Liver (tissue), 8 donors: ENCODE measurements at regions not wholly inside any gene's neighbourhood (a gene's known extent, or its start where the extent isn't known, plus 50 kb on each side); places are given as distances from the start of the nearest gene placed in this dataset.

Experiments
- DNase-seq: peaks from one replicate; pipeline ENCODE4 v3.0.0-alpha.2; 2017; ENCODE audit warnings: low spot score
- H3K27ac ChIP-seq, 2 donors: one replicate each; pipeline ENCODE4 v1.7.0; 2013; ENCODE audit warnings: inconsistent platforms in 2 of 2, low read length in 2 of 2, control low read depth in 1 of 2, low read depth in 1 of 2, mild to moderate bottlenecking in 1 of 2
- H3K27me3 ChIP-seq, 4 donors: one replicate each; pipeline versions ENCODE4 v1.6.1 to v1.7.0; 2013; ENCODE audit warnings: low read length in 3 of 4, inconsistent platforms in 1 of 4, mild to moderate bottlenecking in 1 of 4, moderate library complexity in 1 of 4; ENCODE audit not compliant: control insufficient read depth in 4 of 4, insufficient read depth in 4 of 4
- H3K36me3 ChIP-seq, 4 donors: one replicate each; pipeline versions ENCODE4 v1.6.1 to v1.7.0; 2013; ENCODE audit warnings: low read length in 3 of 4, mild to moderate bottlenecking in 3 of 4, low read depth in 1 of 4, moderate library complexity in 1 of 4; ENCODE audit not compliant: control insufficient read depth in 4 of 4, insufficient read depth in 3 of 4
- H3K4me1 ChIP-seq, 4 donors: one replicate each; pipeline versions ENCODE4 v1.6.1 to v1.7.0; 2013; ENCODE audit warnings: low read length in 3 of 4, mild to moderate bottlenecking in 3 of 4, moderate library complexity in 1 of 4; ENCODE audit not compliant: control insufficient read depth in 4 of 4, insufficient read depth in 4 of 4
- H3K4me3 ChIP-seq, 3 donors: one replicate each; pipeline versions ENCODE4 v1.6.1 to v1.7.0; 2013; ENCODE audit warnings: low read length in 3 of 3, control low read depth in 1 of 3, low read depth in 1 of 3, mild to moderate bottlenecking in 1 of 3
- H3K9ac ChIP-seq, 2 donors: one replicate each; pipeline ENCODE4 v1.7.0; 2013; ENCODE audit warnings: low read length in 2 of 2, mild to moderate bottlenecking in 2 of 2, moderate library complexity in 2 of 2, control low read depth in 1 of 2, low read depth in 1 of 2
- H3K9me3 ChIP-seq, 4 donors: one replicate each; pipeline versions ENCODE4 v1.6.1 to v1.7.0; 2013; ENCODE audit warnings: low read length in 3 of 4; ENCODE audit not compliant: control insufficient read depth in 4 of 4
- ATF3 ChIP-seq: IDR thresholded peaks from 2 replicates; pipeline ENCODE4 v1.6.1; 2016; ENCODE audit warnings: antibody characterized with exemption
- CTCF ChIP-seq: fragments of 150-350 bp; IDR thresholded peaks from 2 replicates; pipeline ENCODE4 v1.5.1; 2017; ENCODE audit warnings: improper control_type of control experiment, low read depth, low read length; ENCODE audit not compliant: missing input control
- EGR1 ChIP-seq, 2 donors: IDR thresholded peaks; 2 replicates each; pipeline ENCODE4 v1.6.1; 2016 to 2018; ENCODE audit warnings: antibody characterized with exemption in 2 of 2, low read depth in 2 of 2
- FOXA1 ChIP-seq: IDR thresholded peaks from 2 replicates; pipeline ENCODE4 v1.6.1; 2016; ENCODE audit warnings: antibody characterized with exemption
- FOXA2 ChIP-seq: IDR thresholded peaks from 2 replicates; pipeline ENCODE4 v1.6.1; 2016; ENCODE audit warnings: antibody characterized with exemption
- GABPA ChIP-seq, 2 donors: IDR thresholded peaks in 1 of 2; conservative IDR thresholded peaks in 1 of 2; 2 replicates each; pipeline ENCODE4 v1.6.1; 2016; ENCODE audit warnings: antibody characterized with exemption in 2 of 2, mild to moderate bottlenecking in 1 of 2, moderate library complexity in 1 of 2
- HNF4A ChIP-seq, 2 donors: conservative IDR thresholded peaks; 2 replicates each; pipeline ENCODE4 v1.6.1; 2016; ENCODE audit warnings: antibody characterized with exemption in 2 of 2, mild to moderate bottlenecking in 2 of 2
- HNF4G ChIP-seq: IDR thresholded peaks from 2 replicates; pipeline ENCODE4 v1.6.1; 2016; ENCODE audit warnings: antibody characterized with exemption
- JUND ChIP-seq, 2 donors: IDR thresholded peaks; 2 replicates each; pipeline ENCODE4 v1.6.1; 2016; ENCODE audit warnings: antibody characterized with exemption in 2 of 2
- NR2F2 ChIP-seq: IDR thresholded peaks from 2 replicates; pipeline ENCODE4 v1.6.1; 2016; ENCODE audit warnings: antibody characterized with exemption
- RAD21 ChIP-seq, 2 donors: IDR thresholded peaks; 2 replicates each; pipeline ENCODE4 v1.6.1; 2016; ENCODE audit warnings: antibody characterized with exemption in 2 of 2, mild to moderate bottlenecking in 2 of 2
- REST ChIP-seq: IDR thresholded peaks from 2 replicates; pipeline ENCODE4 v1.6.1; 2016; ENCODE audit warnings: antibody characterized with exemption, mild to moderate bottlenecking
- RXRA ChIP-seq, 2 donors: IDR thresholded peaks; 2 replicates each; pipeline ENCODE4 v1.6.1; 2017 to 2018; ENCODE audit warnings: antibody characterized with exemption in 2 of 2, mild to moderate bottlenecking in 1 of 2
- SP1 ChIP-seq: IDR thresholded peaks from 2 replicates; pipeline ENCODE4 v1.6.1; 2018; ENCODE audit warnings: antibody characterized with exemption, mild to moderate bottlenecking
- TAF1 ChIP-seq: conservative IDR thresholded peaks from 2 replicates; pipeline ENCODE4 v1.6.1; 2016; ENCODE audit warnings: antibody characterized with exemption, mild to moderate bottlenecking
- YY1 ChIP-seq: IDR thresholded peaks from 2 replicates; pipeline ENCODE4 v1.6.1; 2016; ENCODE audit warnings: antibody characterized with exemption, mild to moderate bottlenecking
- ZBTB33 ChIP-seq: IDR thresholded peaks from 2 replicates; pipeline ENCODE4 v1.6.1; 2016; ENCODE audit warnings: antibody characterized with exemption
- WGBS: extraction: QIAGEN DNeasy Blood & Tissue Kit; methylation state at CpG from one replicate; pipeline ENCODE4 v1.1.7; 2013; 5-methylcytosine and 5-hydroxymethylcytosine counted together
- donor health status: healthy.
- donor health status: healthy.
- donor health status: healthy.
- donor health status: healthy.
- donor health status: healthy.

- DNase-seq = no peak
- H3K36me3 ChIP-seq = no peaks in the 10 kb centered on the region
- peaks cover 0 to 7% (median 2%) of the 10 kb centered on the region in 4 donors for H3K4me1 ChIP-seq
- TF ChIP-seq JUND (IDR thresholded peaks at IDR 0.05) (no peak), SP1 (no peak), RXRA (IDR thresholded peaks at IDR 0.05) (no peak)
- WGBS = 81% methylated on average over 3 of the region's 3 CpGs
- H3K27ac ChIP-seq = no peak overlapping the region
- H3K4me3 ChIP-seq = no peak overlapping the region
- no peaks in the 10 kb centered on the region for H3K27me3 ChIP-seq
- no peaks in the 10 kb centered on the region for H3K9me3 ChIP-seq
- H3K9ac ChIP-seq = no peak overlapping the region
These were observed 149.3 kb upstream of the TENM3 start for GRCh38 chr4:182093935-182094334.

GRCh38 chr4:182101618-182102017, 141.6 kb upstream of the TENM3 start:
- WGBS = 85% methylated on average over 8 of the region's 8 CpGs
- DNase-seq = no peak
- H3K4me1 ChIP-seq = no peaks in the 10 kb centered on the region
- H3K9ac ChIP-seq = no peak overlapping the region
- no peaks in the 10 kb centered on the region for H3K9me3 ChIP-seq
- no peaks in the 10 kb centered on the region for H3K36me3 ChIP-seq
- H3K27ac ChIP-seq = no peak overlapping the region
- TF ChIP-seq EGR1 (IDR thresholded peaks at IDR 0.05; ENCODE audit: low read depth in 2 of 2) (no peak), YY1 (no peak), ATF3 (no peak), HNF4A (conservative IDR thresholded peaks at IDR 0.05) (no peak), FOXA2 (no peak), JUND (IDR thresholded peaks at IDR 0.05) (no peak), HNF4G (no peak), FOXA1 (no peak), GABPA (IDR thresholded peaks at IDR 0.05 in 1 of 2, conservative IDR thresholded peaks at IDR 0.05 in 1 of 2) (no peak), ZBTB33 (no peak), RXRA (IDR thresholded peaks at IDR 0.05) (no peak), SP1 (no peak)
- H3K27me3 ChIP-seq = no peaks in the 10 kb centered on the region
- no peak overlapping the region for H3K4me3 ChIP-seq

- Histone ChIP-seq H3K9ac (no peak overlapping the region), H3K36me3 (no peaks in the 10 kb centered on the region), H3K4me3 (no peak overlapping the region), H3K27ac (no peak overlapping the region), H3K9me3 (no peaks in the 10 kb centered on the region), H3K27me3 (no peaks in the 10 kb centered on the region), H3K4me1 (no peaks in the 10 kb centered on the region)
- DNase-seq = no peak
- WGBS = 53% methylated on average over 3 of the region's 3 CpGs
- no peak for TF ChIP-seq ATF3
- TF ChIP-seq TAF1 = no peak
- no peak for TF ChIP-seq REST
- TF ChIP-seq GABPA (IDR thresholded peaks at IDR 0.05 in 1 of 2, conservative IDR thresholded peaks at IDR 0.05 in 1 of 2) = no peak
- TF ChIP-seq ZBTB33 = no peak
- no peak for TF ChIP-seq RXRA (IDR thresholded peaks at IDR 0.05)
- no peak for TF ChIP-seq HNF4A (conservative IDR thresholded peaks at IDR 0.05)
- no peak for TF ChIP-seq EGR1 (IDR thresholded peaks at IDR 0.05; ENCODE audit: low read depth in 2 of 2)
- no peak for TF ChIP-seq SP1
- TF ChIP-seq RAD21 (IDR thresholded peaks at IDR 0.05) = no peak
- no peak for TF ChIP-seq FOXA1
- TF ChIP-seq NR2F2 = no peak
- no peak for TF ChIP-seq CTCF
- no peak for TF ChIP-seq HNF4G
- no peak for TF ChIP-seq JUND (IDR thresholded peaks at IDR 0.05)
- TF ChIP-seq FOXA2 = no peak
- TF ChIP-seq YY1 = no peak
These were observed 140.6 kb upstream of the TENM3 start for GRCh38 chr4:182102576-182102975.
